ENCODE measurements at regions not wholly inside any gene's neighbourhood (a gene's known extent, or its start where the extent isn't known, plus 50 kb on each side); places are given as distances from the start of the nearest gene placed in this dataset.
"Not testable (repeated sequence)": the region's sequence is repeated elsewhere in the genome, so short reads cannot be mapped to it uniquely, and the experiment has no call there.

- 87% methylated on average over 1 of the region's 1 CpG for WGBS
These were observed 109.3 kb upstream of the FOXB1 start for GRCh38 chr15:59894835-59895234.

GRCh38 chr15:59892985-59893384 is 111.1 kb upstream of the FOXB1 start:
- 59% methylated on average over 1 of the region's 1 CpG for WGBS
- Histone ChIP-seq H3K27ac (ENCODE audit: low read depth, low read length) (no peak overlapping the region), H3K36me3 (ENCODE audit: insufficient read depth, low read length) (no peaks in the 10 kb centered on the region), H3K4me3 (ENCODE audit: low read length) (no peak overlapping the region), H3K9me3 (ENCODE audit: insufficient read depth, low read depth, low read length) (no peaks in the 10 kb centered on the region), H3K4me1 (ENCODE audit: insufficient read depth, low read length) (peaks cover 3% of the 10 kb centered on the region; the same call in 1 of the 2 replicates), H3K27me3 (ENCODE audit: insufficient read depth, low read length) (no peaks in the 10 kb centered on the region), H3K9ac (ENCODE audit: low read depth, low read length) (no peak overlapping the region)

More at GRCh38 chr15:59894835-59895234, 109.3 kb upstream of the FOXB1 start:
- Histone ChIP-seq H3K27ac (ENCODE audit: low read depth, low read length) (no peak overlapping the region), H3K4me1 (ENCODE audit: insufficient read depth, low read length) (peaks cover 3% of the 10 kb centered on the region; the same call in 1 of the 2 replicates), H3K36me3 (ENCODE audit: insufficient read depth, low read length) (no peaks in the 10 kb centered on the region), H3K27me3 (ENCODE audit: insufficient read depth, low read length) (no peaks in the 10 kb centered on the region), H3K9me3 (ENCODE audit: insufficient read depth, low read depth, low read length) (no peaks in the 10 kb centered on the region), H3K4me3 (ENCODE audit: low read length) (no peak overlapping the region), H3K9ac (ENCODE audit: low read depth, low read length) (no peak overlapping the region)

GRCh38 chr15:59887870-59888269 is 116.2 kb upstream of the FOXB1 start:
- not testable (repeated sequence) for H3K27ac ChIP-seq (ENCODE audit: low read depth, low read length); H3K36me3 ChIP-seq (ENCODE audit: insufficient read depth, low read length); H3K9me3 ChIP-seq (ENCODE audit: insufficient read depth, low read depth, low read length); H3K9ac ChIP-seq (ENCODE audit: low read depth, low read length); H3K27me3 ChIP-seq (ENCODE audit: insufficient read depth, low read length); H3K4me3 ChIP-seq (ENCODE audit: low read length)
- peaks cover 12% of the 10 kb centered on the region for H3K4me1 ChIP-seq (ENCODE audit: insufficient read depth, low read length)
- 100% methylated on average over 1 of the region's 1 CpG for WGBS

- WGBS = 90% methylated on average over 3 of the region's 4 CpGs
- Histone ChIP-seq H3K4me1 (ENCODE audit: insufficient read depth, low read length) (peaks cover 12% of the 10 kb centered on the region), H3K36me3 (ENCODE audit: insufficient read depth, low read length) (no peaks in the 10 kb centered on the region), H3K27ac (ENCODE audit: low read depth, low read length) (no peak overlapping the region), H3K4me3 (ENCODE audit: low read length) (no peak overlapping the region), H3K9ac (ENCODE audit: low read depth, low read length) (no peak overlapping the region), H3K9me3 (ENCODE audit: insufficient read depth, low read depth, low read length) (no peaks in the 10 kb centered on the region), H3K27me3 (ENCODE audit: insufficient read depth, low read length) (no peaks in the 10 kb centered on the region)
These were observed 116.9 kb upstream of the FOXB1 start for GRCh38 chr15:59887211-59887610.

GRCh38 chr15:59886441-59886840 is 117.7 kb upstream of the FOXB1 start:
- 86% methylated on average over 3 of the region's 3 CpGs for WGBS
- Histone ChIP-seq H3K9ac (ENCODE audit: low read depth, low read length) (no peak overlapping the region), H3K4me3 (ENCODE audit: low read length) (no peak overlapping the region), H3K4me1 (ENCODE audit: insufficient read depth, low read length) (peaks cover 12% of the 10 kb centered on the region), H3K36me3 (ENCODE audit: insufficient read depth, low read length) (no peaks in the 10 kb centered on the region), H3K27ac (ENCODE audit: low read depth, low read length) (no peak overlapping the region), H3K9me3 (ENCODE audit: insufficient read depth, low read depth, low read length) (no peaks in the 10 kb centered on the region), H3K27me3 (ENCODE audit: insufficient read depth, low read length) (no peaks in the 10 kb centered on the region)

GRCh38 chr15:59885832-59886231 is 118.3 kb upstream of the FOXB1 start:
- peaks cover 12% of the 10 kb centered on the region for H3K4me1 ChIP-seq (ENCODE audit: insufficient read depth, low read length)
- H3K9ac ChIP-seq (ENCODE audit: low read depth, low read length) = no peak overlapping the region
- no peaks in the 10 kb centered on the region for H3K36me3 ChIP-seq (ENCODE audit: insufficient read depth, low read length)
- no peak overlapping the region for H3K27ac ChIP-seq (ENCODE audit: low read depth, low read length)
- H3K4me3 ChIP-seq (ENCODE audit: low read length) = no peak overlapping the region
- H3K27me3 ChIP-seq (ENCODE audit: insufficient read depth, low read length) = no peaks in the 10 kb centered on the region
- 60% methylated on average over 7 of the region's 7 CpGs for WGBS
- no peaks in the 10 kb centered on the region for H3K9me3 ChIP-seq (ENCODE audit: insufficient read depth, low read depth, low read length)

- no peak overlapping the region for H3K4me3 ChIP-seq (ENCODE audit: low read length)
These were observed 124.4 kb upstream of the FOXB1 start for GRCh38 chr15:59879506-59880265.

GRCh38 chr15:59876140-59876539 is 128.0 kb upstream of the FOXB1 start:
- Histone ChIP-seq H3K27me3 (ENCODE audit: insufficient read depth, low read length) (no peaks in the 10 kb centered on the region), H3K4me1 (ENCODE audit: insufficient read depth, low read length) (peaks cover 7% of the 10 kb centered on the region; the same call in 1 of the 2 replicates), H3K27ac (ENCODE audit: low read depth, low read length) (no peak overlapping the region), H3K9me3 (ENCODE audit: insufficient read depth, low read depth, low read length) (no peaks in the 10 kb centered on the region), H3K9ac (ENCODE audit: low read depth, low read length) (no peak overlapping the region), H3K4me3 (ENCODE audit: low read length) (no peak overlapping the region), H3K36me3 (ENCODE audit: insufficient read depth, low read length) (no peaks in the 10 kb centered on the region)
- 88% methylated on average over 5 of the region's 5 CpGs for WGBS

More at GRCh38 chr15:59879506-59880265, 124.4 kb upstream of the FOXB1 start:
- Histone ChIP-seq H3K27me3 (ENCODE audit: insufficient read depth, low read length) (no peaks in the 10 kb centered on the region), H3K4me1 (ENCODE audit: insufficient read depth, low read length) (peaks cover 7% of the 10 kb centered on the region; the same call in 1 of the 2 replicates), H3K36me3 (ENCODE audit: insufficient read depth, low read length) (no peaks in the 10 kb centered on the region), H3K27ac (ENCODE audit: low read depth, low read length) (no peak overlapping the region), H3K9me3 (ENCODE audit: insufficient read depth, low read depth, low read length) (no peaks in the 10 kb centered on the region), H3K9ac (ENCODE audit: low read depth, low read length) (no peak overlapping the region)
- 94% methylated on average over 2 of the region's 2 CpGs for WGBS

GRCh38 chr15:59873644-59874272 is 130.4 kb upstream of the FOXB1 start:
- H3K27ac ChIP-seq (ENCODE audit: low read depth, low read length) = no peak overlapping the region
- H3K36me3 ChIP-seq (ENCODE audit: insufficient read depth, low read length) = no peaks in the 10 kb centered on the region
- H3K4me3 ChIP-seq (ENCODE audit: low read length) = no peak overlapping the region
- H3K4me1 ChIP-seq (ENCODE audit: insufficient read depth, low read length) = peaks cover 6% of the 10 kb centered on the region; the same call in 1 of the 2 replicates
- no peaks in the 10 kb centered on the region for H3K27me3 ChIP-seq (ENCODE audit: insufficient read depth, low read length)
- H3K9me3 ChIP-seq (ENCODE audit: insufficient read depth, low read depth, low read length) = no peaks in the 10 kb centered on the region
- 78% methylated on average over 2 of the region's 3 CpGs for WGBS
- H3K9ac ChIP-seq (ENCODE audit: low read depth, low read length) = no peak overlapping the region

- Histone ChIP-seq H3K9me3 (ENCODE audit: insufficient read depth, low read depth, low read length) (no peaks in the 10 kb centered on the region), H3K4me1 (ENCODE audit: insufficient read depth, low read length) (no peaks in the 10 kb centered on the region), H3K9ac (ENCODE audit: low read depth, low read length) (no peak overlapping the region), H3K4me3 (ENCODE audit: low read length) (no peak overlapping the region), H3K36me3 (ENCODE audit: insufficient read depth, low read length) (no peaks in the 10 kb centered on the region), H3K27ac (ENCODE audit: low read depth, low read length) (no peak overlapping the region), H3K27me3 (ENCODE audit: insufficient read depth, low read length) (no peaks in the 10 kb centered on the region)
- 88% methylated on average over 4 of the region's 5 CpGs for WGBS
These were observed 136.8 kb upstream of the FOXB1 start for GRCh38 chr15:59867086-59867855.

- 55% methylated on average over 3 of the region's 4 CpGs for WGBS
- H3K4me1 ChIP-seq (ENCODE audit: insufficient read depth, low read length) = no peaks in the 10 kb centered on the region
- H3K4me3 ChIP-seq (ENCODE audit: low read length) = no peak overlapping the region
- H3K27me3 ChIP-seq (ENCODE audit: insufficient read depth, low read length) = no peaks in the 10 kb centered on the region
- no peaks in the 10 kb centered on the region for H3K9me3 ChIP-seq (ENCODE audit: insufficient read depth, low read depth, low read length)
- H3K27ac ChIP-seq (ENCODE audit: low read depth, low read length) = no peak overlapping the region
- H3K9ac ChIP-seq (ENCODE audit: low read depth, low read length) = no peak overlapping the region
- H3K36me3 ChIP-seq (ENCODE audit: insufficient read depth, low read length) = no peaks in the 10 kb centered on the region
These were observed 137.5 kb upstream of the FOXB1 start for GRCh38 chr15:59866642-59867041.

Data from HUES64 (cell line).